ENCODE measurements at regions not wholly inside any gene's neighbourhood (a gene's known extent, or its start where the extent isn't known, plus 50 kb on each side); places are given as distances from the start of the nearest gene placed in this dataset.
"Not testable (repeated sequence)": the region's sequence is repeated elsewhere in the genome, so short reads cannot be mapped to it uniquely, and the experiment has no call there.

DNA sequence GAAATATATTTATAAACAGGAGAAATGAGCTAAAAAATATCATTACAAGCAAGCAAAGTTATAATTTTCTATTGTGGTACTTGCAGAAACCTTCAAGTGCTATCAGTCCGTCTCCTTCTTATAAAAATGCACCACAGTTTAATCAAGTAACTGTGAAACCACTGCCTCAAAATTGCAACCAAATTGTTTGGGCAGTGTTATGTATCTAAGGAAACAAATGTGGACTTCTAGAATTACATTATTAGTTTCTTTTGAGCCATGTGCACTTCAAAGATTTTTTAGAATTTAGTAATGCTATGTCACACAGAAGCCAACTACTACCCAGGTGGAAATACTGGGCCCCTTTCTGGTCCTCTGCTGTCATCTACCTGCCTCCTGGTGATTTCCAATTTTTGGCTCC is 495.6 kb downstream of the NYAP2 start:
- DNase-seq (ENCODE audit: low read depth in 2 of 3, low spot score in 2 of 3) = no peak

DNA sequence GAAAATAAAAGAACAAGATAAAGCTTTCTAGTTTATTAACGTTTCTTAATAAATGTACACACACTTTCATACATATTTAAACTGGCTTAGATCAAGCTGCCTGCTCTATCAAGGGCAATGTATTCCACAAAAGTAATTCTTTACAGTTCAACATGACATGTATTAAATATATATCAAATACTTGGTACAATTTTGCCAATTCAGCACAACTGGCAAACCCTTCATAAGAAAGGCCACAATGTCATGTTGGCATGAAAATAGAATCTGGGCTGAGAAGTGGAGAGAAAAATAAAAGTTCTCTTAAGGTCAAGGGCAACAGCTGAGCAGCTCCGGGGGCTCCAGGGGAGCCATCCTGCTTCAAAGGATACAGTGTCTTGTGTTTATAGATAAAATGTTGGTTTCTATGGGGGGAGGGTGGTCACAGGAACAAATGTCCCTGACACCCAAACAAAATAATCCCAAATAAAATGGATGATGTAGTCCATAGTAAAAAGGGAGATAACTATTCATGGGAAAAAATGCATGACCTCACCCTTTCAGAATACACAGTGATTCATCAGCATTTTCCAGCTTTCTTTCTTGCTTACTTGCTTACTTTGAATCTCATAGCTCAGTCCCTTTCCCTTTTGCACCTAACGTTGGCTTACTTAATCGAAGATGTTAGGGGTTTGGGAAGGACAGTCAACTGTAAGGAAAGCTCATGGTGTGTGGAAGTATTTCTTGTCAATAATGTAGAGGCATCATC is 494.9 kb downstream of the NYAP2 start:
- no peak for DNase-seq (ENCODE audit: low read depth in 2 of 3, low spot score in 2 of 3)

DNA sequence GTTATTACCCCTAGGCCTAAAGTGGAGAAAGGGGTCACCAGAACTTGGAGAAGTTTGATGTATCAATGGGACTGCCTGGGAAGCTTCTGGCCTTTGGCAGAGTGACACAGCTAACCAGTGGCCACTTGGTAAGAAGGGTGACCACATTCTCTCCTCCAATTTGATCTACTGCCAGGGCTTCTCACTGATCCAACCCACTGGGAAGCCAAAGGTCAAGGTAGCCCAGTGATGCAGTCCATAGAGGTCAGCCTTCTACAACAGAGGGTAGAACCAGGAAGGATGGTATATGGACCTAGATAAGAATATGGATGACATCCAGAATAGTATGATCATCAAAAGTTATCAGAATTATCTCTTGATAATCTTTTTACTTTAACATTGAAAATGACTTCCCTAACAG is 493.6 kb downstream of the NYAP2 start:
- no peak for DNase-seq (ENCODE audit: low read depth in 2 of 3, low spot score in 2 of 3)

DNA sequence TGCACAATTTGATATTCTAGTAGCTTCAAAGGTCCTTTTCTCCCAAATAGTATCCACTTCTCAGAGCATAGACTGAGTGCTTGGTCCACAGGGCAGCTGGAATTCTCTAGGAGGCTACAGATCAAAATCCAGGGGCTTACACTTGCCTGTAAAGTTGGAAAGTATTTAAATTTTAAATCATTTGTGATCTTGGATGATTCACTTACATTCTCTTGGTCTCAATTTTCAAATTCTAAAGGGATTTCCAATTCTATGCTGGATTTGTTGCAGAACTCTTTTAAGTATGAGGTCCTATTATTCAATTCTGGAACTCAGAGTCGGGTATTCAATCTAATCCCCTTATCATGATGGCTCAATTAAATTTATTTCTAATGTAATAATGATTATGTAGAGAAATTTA is 492.3 kb downstream of the NYAP2 start:
- DNase-seq (ENCODE audit: low read depth in 2 of 3, low spot score in 2 of 3) = no peak

DNA sequence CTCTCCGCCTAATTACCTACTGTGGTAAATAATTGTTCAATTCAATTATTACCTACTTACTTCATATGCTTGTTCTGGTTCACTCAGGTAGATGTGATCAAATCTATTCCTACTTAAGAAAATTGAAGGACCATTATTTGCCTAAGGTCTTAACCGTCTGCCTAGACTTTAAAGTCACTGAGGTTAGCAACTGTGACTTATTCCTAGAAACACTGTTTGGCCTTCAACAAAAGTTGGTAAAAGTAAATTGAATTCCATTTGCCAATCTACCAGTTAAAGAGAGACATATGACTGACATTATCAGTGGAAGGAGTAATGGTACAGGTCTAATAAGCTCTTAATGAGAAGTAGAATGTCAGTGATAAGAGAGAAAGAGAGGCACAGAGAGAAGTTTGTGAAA is 491.5 kb downstream of the NYAP2 start:
- no peak for DNase-seq (ENCODE audit: low read depth in 2 of 3, low spot score in 2 of 3)

DNA sequence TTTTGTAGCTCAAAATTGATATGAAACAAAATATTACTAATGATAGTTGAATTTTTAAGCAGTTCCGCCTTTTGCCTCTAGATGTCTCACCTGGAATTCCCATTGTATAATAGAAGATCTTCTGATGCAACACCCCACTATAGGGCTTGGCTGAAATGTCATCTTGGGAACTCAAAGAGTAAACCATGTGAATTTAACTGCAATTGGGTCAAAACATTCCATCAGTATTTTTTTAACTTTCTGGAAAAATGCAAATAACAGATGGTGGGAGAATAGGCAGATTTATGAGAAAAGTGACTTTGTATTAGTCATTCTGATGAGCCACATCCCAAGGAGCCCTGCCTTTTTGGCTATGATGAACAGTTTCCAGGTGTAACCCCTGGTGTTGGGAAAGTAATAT is 489.9 kb downstream of the NYAP2 start:
- no peak for DNase-seq (ENCODE audit: low read depth in 2 of 3, low spot score in 2 of 3)

DNA sequence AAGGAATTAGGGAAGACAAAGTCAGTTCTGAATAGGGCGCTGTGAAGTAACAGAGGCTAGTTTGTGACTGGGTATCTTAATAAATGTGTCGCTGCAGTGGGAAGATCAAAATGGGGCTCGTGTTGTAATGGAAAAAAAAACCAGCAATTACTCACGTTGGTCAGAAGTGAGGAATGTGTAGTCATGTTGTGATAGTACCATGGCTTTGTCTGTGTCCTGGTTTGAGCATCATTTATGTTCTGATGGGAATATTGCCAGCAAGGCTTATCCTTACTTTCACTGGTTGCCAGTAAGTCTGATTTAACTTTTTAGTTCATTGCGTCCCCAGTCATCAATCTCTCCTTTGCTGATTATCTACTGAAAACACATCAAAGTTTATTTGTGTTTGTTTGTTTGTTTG is 467.6 kb downstream of the NYAP2 start:
- DNase-seq (ENCODE audit: low read depth in 2 of 3, low spot score in 2 of 3) = no peak

DNA sequence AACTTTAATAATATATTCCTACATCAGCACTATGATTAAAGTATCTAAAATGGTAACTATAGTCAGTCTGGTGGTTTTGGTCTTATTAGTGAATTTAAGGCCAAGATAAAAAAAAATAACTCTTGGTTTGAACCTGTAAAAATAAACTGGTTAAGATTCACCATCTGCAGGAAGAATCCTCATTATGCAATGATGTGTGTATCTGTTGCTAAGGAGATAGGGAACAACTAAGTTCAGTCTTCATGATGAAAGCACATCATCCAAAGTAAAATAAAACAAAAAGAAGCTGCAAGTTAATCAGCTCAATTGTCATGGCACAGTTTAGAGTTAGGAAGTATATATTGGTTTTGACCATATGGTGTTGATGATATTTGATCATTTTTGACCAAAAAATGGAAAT is 466.0 kb downstream of the NYAP2 start:
- no peak for DNase-seq (ENCODE audit: low read depth in 2 of 3, low spot score in 2 of 3)

DNA sequence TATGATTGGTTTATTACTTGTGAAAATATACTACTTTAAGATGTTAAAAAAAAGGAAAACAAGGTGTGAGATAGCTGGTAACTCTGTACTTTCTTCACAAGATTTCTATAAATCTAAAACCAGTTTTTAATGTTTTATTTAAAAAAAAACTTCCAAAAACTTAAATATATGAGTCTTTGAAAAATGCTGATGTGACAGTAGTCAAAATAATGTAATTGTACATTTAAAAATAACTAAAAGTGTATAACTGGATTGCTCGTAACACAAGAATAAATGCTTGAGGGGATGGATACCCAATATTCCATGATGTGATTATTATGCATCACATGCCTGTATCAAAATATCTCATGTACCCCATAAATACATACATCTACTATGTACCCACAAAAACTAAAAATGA is 464.9 kb downstream of the NYAP2 start:
- no peak for DNase-seq (ENCODE audit: low read depth in 2 of 3, low spot score in 2 of 3)

DNA sequence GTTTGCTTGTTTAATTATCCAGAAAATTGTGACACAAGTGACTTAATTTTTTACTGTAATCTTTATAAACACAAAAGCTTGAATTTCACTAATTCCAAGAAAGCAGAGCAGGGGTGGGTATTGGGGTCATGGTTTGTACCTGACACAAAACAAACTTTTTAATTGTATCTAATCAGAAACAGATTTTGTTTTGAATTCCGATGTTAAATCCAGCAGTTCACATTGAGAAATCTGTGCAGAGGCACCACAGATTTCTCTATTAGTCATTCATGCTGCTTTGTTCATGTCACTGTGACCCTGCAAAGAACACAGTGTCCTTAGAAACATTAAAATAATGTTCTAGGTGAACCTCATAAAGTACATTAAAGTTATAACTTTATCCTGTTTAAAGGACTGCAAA is 443.4 kb downstream of the NYAP2 start:
- DNase-seq (ENCODE audit: low read depth in 2 of 3, low spot score in 2 of 3) = no peak

DNA sequence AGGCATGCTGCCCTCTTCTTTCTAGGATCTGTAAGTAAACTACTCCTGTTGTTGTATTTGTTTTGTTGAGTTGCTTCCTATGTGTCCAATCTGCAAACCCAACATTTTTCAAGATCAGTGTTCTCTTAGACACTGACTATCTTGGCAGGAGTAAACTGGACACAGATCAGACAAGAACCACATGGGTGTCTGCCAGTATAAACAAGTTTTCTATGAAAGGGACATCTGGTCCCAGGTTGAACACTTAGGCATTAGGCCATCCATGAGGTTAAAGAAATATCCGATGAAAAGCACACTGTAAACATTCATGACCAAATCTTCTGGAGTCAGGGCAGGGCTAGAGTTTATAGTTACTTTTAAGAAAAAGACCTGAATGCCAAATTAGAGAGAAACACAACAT is 441.8 kb downstream of the NYAP2 start:
- no peak for DNase-seq (ENCODE audit: low read depth in 2 of 3, low spot score in 2 of 3)

DNA sequence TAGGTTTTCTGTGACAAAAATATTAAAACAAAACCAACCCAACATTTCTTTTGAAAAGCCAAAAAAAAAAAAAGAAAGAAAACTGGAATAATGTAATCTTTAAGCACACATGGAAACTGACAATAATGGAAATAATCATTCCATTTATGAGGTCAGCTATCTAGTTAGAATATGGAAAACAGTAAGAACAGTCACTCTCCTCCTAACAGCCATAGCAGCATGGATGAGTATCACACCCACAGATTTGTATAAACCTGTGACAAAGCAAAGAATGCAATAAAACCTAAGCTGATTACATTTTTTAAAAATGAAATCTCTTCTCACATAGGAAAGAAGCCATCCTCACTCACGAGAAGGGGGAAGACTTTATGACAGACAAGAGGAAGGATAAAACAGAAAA is 437.8 kb downstream of the NYAP2 start:
- DNase-seq (ENCODE audit: low read depth in 2 of 3, low spot score in 2 of 3) = no peak

DNA sequence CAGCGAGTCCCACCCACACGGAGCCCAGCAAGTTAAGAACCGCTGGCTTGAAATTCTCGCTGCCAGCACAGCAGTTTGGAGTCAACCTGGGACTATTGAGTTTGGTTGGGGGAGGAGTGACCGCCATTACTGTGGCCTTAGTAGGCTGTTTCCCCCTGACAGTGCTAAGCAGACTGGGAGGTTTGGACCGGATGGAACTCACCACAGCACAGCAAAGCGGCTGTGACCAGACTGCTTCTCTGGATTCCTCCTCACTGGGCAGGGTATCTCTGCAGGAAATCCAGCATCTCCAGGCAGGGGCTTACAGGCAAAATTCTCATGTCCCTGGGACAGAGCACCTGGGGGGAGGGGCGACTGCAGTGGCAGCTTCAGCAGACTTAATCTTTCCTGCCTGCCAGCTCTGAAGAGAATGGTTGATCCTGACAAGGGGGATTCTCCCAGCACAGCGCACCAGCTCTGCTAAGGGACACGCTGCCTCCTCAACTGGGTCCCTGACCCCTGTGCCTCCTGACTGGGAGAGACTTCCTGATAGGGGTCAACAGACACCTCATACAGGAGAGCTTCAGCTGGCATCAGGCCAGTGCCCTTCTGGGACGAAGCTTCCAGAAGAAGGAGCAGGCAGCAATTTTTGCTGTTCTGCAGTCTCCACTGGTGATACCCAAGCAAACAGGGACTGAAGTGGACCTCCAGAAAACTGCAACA is 425.4 kb downstream of the NYAP2 start:
- no peak for DNase-seq (ENCODE audit: low read depth in 2 of 3, low spot score in 2 of 3)

DNA sequence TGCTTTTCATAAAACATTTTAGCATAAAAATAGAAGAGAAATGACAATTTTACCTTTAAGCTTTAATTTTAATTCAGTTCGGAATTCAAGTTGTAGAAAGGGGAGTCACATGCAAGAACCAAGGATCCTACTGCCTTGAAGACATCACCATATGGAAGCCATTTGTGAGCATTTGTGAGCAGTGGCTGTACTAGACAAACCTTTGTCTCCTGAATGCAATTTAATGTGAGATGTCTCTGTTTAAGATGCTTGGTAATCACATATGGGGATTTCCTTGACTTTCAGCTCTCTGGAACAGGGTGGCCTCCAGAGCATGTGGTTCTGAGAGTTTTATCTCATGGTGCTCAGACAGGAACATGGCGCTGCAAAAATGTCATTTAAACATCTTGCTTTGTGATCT is 421.8 kb downstream of the NYAP2 start:
- no peak for DNase-seq (ENCODE audit: low read depth in 2 of 3, low spot score in 2 of 3)

DNA sequence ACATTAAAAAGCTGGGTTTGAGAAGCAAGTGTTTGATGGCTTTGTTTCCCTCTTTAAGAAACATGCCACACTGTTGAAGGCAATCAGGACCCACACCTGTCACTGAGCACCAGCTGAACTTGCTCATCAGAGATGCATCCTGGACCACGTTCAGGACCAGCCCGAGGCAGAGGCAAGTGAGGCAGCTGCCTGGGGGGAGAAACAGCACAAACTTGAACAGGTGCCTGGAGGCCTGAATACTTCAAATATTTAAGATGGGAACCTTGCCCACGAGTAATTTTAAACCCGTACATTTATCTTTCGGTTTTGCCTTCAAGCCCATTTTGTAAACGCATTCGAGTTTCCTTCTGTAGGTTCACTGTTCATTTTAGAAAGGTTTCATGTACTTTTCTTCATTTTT is 421.3 kb downstream of the NYAP2 start:
- DNase-seq (ENCODE audit: low read depth in 2 of 3, low spot score in 2 of 3) = no peak

DNA sequence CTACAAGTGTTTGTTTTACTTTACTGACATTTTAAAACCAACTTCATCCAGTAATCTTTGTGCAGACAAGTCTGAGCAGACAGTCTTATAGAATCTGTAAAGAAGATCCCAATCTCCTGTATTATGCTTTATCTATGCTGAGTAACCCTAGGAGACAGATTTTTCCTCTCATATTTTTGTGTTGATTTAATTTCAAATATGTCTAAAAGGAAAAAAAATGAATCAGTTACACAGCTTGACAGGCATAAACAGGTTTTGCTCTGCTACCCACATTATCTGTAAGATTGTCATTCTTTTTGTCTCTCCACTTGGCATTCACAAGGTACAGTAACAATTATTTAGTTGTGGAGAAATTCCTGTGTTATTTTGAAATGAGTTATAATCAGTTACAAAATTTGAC is 415.0 kb downstream of the NYAP2 start:
- no peak for DNase-seq (ENCODE audit: low read depth in 2 of 3, low spot score in 2 of 3)

DNA sequence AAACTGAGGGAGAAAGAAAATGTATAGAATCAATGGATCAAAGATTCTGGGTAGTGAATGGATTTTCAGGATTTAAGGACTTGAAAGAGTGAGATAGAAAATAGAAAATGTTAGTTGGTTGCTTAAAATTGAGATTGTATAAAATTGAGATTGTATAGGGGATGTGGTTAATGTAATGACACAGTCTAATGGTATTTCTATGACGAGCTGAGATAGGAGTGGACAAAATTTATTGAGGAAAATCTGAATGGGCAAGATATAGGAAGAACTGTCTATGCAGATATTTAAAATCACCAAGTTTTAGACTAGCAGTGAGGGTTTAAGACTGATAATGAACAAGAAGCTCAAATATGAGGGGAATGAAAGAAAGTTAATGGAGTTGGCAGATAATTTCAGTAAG is 406.6 kb downstream of the NYAP2 start:
- no peak for DNase-seq (ENCODE audit: low read depth in 2 of 3, low spot score in 2 of 3)

DNA sequence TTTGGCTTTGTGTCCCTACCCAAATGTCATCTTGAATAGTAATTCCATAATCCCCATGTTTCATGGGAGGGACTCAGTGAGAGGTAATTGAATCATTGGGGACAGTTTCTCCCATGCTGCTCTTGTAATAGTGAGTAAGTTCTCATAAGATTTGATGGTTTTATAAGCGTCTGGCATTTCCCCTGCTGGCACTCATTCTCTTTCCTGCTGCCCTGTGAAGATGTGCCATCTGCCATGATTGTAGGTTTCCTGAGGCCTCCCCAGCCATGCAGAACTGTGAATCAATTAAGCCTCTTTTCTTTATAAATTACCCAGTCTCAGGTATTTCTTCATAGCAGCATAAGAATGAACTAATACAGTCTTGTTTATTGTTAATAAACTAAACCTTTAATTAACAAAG is 402.6 kb downstream of the NYAP2 start:
- DNase-seq (ENCODE audit: low read depth in 2 of 3, low spot score in 2 of 3) = not testable (repeated sequence)

DNA sequence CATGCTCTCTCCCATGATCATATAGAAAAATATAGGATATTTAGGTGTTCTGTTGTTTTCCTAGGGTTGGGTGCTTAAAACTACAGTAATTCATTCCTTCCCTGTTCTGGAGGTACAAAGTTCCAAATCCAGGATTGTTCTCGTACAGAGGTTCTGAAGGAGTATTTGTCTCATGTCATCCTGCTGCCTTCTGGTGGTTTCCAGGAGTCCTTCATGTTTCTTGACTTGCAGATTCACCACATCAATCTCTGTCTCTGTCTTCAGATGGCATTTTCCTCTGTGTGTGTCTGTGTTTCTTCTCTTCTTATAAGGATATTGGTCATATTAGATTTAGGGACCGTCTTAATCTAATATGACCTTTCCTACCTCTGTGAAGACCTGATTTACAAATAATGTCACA is 397.9 kb downstream of the NYAP2 start:
- no peak for DNase-seq (ENCODE audit: low read depth in 2 of 3, low spot score in 2 of 3)

DNA sequence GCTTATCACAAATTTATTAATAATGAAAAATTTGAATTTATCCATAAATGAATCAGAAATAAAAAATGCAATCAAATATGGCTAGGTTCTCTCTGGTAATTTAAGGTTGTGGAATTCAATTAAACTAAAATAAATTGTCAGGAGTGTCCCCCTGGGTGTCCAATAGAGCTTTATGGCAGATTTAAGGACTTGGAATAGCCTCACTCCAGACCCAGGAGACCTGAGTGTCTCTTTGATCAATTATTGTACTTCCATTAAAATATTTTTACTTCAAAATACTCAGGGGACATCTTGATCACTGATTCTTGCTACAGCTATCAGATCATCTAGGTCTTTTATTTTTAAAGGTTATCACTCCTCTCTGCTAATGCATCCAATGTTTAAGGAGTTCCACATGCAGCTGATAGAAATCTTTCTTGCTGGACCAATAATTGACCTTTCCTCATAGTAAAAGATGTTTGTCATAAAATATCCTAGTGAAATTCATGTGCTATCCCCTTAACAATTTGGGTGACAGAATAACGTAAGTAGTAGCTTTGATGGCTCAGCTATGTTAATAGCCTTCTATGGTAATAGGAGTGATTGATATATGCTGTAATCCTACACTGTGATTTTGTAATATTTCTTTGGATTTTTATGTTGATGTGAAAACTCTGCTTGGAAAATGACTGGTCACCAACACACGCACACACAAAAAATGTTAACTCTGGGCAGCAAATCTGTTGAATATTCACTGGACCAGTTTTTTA is 395.3 kb downstream of the NYAP2 start:
- no peak for DNase-seq (ENCODE audit: low read depth in 2 of 3, low spot score in 2 of 3)

DNA sequence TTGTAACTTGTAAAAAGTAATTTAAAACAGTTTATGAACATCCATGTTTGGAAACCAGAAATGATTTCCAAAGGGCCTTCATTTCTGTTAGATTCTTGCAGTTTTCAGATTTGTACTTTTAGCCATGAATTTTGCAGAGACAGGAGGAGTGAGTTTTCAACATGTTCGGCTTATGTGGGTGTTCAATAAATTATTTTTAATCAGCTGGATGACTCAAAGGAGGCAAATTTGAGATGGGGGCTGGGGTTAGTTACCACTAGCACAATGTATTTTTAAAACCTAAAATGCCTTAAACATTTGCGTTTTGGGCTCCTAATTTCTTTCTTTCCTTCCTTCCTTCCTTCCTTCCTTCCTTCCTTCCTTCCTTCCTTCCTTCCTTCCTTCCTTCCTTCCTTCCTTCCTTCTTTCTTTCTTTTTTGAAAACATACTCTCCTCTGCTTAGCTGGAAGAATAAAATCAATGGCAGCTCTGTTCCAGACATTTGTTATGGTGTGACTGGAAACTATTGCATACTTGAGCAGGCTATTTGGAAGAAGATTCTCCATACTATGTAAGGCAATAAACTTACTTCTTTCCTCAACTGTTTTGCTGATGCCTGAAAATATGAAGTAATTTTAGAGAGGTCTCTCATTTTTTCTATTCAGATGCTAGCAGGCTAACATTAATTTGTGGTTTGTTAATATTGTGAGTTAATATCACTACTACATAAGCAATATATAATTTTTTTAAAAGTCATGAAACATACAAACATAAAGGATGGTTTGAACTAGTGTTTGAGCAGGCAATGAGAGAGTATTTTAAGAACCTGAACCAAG is 394.4 kb downstream of the NYAP2 start:
- no peak for DNase-seq (ENCODE audit: low read depth in 2 of 3, low spot score in 2 of 3)
